ENCODE measurements at regions not wholly inside any gene's neighbourhood (a gene's known extent, or its start where the extent isn't known, plus 50 kb on each side); places are given as distances from the start of the nearest gene placed in this dataset.

DNA sequence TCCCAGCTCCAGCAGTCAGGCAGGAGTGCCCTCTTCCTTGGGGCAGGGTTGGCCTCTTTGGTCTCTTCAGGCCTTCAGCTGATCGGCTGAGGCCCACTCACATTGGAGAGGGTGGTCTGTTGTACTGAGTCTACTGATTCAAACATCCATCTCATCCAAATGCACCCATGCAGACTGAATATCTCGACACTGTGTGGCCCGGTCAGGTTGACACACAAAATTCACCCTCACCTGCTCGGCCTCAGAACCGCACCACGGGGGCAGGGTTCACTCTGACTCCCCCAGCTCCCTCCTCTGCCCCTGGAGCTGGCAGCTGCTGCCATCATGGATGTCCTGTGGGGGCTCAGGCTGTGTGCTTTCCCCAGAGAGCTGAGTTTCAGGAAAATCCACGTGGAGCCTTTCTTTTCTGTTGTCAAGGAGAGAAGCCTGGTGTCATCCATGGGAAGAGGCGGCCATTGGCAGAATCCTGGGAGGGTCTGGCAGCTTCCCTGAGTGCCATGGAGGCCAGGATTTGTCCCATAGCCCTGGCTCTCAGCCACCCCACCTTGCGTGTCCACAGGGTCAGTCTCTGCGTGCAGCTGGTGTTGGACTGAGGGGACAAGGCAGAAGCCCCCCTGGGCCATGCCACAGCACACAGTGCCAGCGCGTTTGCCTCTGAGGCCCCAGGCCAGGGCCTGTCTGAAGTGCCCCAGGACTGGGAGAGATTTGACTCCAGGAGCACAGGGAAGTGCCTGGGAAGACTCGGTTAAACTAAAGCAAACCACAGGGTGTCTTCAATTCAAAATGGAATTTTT, 114.1 kb downstream of the ERMARD start:
- H3K4me3 ChIP-seq (ENCODE audit: low read length), result no peak overlapping the region
- TF ChIP-seq, protein P1, sequence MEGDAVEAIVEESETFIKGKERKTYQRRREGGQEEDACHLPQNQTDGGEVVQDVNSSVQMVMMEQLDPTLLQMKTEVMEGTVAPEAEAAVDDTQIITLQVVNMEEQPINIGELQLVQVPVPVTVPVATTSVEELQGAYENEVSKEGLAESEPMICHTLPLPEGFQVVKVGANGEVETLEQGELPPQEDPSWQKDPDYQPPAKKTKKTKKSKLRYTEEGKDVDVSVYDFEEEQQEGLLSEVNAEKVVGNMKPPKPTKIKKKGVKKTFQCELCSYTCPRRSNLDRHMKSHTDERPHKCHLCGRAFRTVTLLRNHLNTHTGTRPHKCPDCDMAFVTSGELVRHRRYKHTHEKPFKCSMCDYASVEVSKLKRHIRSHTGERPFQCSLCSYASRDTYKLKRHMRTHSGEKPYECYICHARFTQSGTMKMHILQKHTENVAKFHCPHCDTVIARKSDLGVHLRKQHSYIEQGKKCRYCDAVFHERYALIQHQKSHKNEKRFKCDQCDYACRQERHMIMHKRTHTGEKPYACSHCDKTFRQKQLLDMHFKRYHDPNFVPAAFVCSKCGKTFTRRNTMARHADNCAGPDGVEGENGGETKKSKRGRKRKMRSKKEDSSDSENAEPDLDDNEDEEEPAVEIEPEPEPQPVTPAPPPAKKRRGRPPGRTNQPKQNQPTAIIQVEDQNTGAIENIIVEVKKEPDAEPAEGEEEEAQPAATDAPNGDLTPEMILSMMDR (conservative IDR thresholded peaks at IDR 0.05; ENCODE audit: low read depth, low read length), result no peak
- no peak for DNase-seq (ENCODE audit: low read depth)

DNA sequence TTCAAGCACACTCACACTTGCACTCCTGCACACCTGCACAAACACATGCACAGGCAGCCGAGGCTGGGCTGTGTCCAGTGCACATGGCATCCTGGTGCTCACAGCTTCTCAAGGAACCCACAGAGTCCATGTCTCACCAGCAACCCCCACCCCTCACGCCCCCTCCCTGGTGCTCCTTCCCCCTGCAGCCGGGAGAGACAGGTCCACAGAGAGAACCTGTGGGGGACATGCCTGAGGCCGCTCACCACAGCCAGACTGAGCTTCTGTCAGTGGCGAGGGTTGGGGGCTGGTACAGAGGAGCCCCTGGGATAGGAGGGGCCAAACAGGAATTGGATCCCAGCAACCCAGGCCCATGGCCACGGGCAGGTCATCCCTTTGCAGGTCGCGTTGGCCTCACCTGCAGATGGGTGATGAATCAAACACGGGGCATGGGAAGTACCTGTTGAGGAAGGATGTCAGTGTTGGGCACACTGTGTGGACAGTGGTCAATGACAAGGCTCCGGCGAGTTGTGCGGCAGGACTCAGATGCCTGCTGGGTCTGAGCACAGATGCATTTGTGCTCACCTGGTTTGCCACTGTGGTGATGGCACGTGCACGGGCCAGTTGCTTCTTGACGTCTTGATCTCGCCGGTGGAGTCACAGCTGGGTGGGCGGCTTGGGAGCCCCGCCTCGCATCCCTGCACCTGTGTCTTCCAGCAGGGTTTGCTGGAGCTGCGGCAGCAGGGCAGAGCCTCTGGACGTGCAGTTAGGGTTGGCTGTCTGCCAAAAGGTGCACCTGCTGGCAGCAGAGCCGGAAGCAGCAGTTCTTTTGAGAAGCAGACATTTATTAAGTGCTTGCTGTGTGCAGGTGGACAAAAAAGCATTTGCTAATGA, 113.0 kb downstream of the ERMARD start:
- DNase-seq (ENCODE audit: low read depth), result no peak
- H3K4me3 ChIP-seq (ENCODE audit: low read length), result no peak overlapping the region
- TF ChIP-seq, protein P1 (conservative IDR thresholded peaks at IDR 0.05; ENCODE audit: low read depth, low read length), result no peak

DNA sequence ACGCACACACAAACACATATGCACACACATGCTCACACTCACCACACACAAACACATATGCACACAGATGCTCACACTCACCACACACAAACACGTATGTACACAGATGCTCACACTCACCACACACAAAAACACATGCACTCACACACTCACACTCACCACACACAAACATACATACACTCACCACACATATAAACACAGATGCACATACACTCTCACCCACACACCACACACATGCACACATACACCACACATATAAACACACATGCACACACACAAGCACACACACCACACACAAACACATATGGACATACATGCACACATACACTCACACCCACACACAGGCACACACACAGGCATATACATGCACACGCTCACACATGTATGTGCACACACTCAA, 112.3 kb downstream of the ERMARD start:
- no peak overlapping the region for H3K4me3 ChIP-seq (ENCODE audit: low read length)
- no peak for DNase-seq (ENCODE audit: low read depth)
- TF ChIP-seq, protein P1 (conservative IDR thresholded peaks at IDR 0.05; ENCODE audit: low read depth, low read length), result no peak

GRCh38 chr6:169862892-169863525, 111.6 kb downstream of the ERMARD start:
- no peak for DNase-seq (ENCODE audit: low read depth)
- TF ChIP-seq, protein P1 (conservative IDR thresholded peaks at IDR 0.05; ENCODE audit: low read depth, low read length), result no peak
- no peak overlapping the region for H3K4me3 ChIP-seq (ENCODE audit: low read length)

DNA sequence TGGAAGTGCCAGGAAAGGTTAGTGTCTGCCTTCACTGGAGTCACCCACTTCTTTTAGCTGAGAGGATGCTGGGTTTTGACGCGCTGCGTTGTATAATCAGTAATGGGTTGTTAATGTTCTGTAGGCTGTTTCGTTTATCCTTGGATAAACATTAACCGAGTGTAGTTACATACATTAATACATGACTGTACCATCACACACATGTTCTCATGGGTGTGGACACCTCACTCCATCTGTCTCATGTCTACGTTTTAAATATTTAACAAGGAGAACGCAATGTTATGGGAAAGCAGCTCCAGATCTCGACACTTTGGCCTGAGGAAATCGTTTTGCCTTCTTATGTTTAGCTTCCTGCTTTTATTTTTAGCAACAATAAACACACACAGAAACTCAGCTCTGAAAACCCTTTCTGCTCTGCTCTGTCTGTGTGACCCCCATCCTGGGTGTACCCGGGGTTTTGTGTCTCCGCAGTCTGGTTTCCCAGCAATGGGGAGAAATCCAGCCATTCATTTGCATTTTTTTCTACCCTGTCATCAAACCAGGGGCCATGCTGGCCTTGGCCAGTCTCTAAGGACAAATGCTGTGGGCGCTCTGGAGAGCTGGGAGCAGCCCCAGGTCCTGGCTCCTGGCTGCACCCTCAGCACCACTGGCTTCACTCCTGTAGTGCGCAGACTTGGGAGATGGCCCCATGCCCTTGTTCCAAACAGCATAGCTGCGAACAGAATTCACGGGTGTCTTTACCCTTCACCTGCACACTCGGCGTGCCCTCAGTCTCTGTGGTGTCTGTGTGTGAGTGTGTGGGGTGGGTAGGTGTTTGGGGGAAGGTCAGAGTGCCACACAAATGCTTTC, 110.8 kb downstream of the ERMARD start:
- TF ChIP-seq, protein P1 (conservative IDR thresholded peaks at IDR 0.05; ENCODE audit: low read depth, low read length), result no peak
- DNase-seq (ENCODE audit: low read depth), result no peak
- H3K4me3 ChIP-seq (ENCODE audit: low read length), result no peak overlapping the region

- TF ChIP-seq, protein P1 (conservative IDR thresholded peaks at IDR 0.05; ENCODE audit: low read depth, low read length), result no peak
- H3K4me3 ChIP-seq (ENCODE audit: low read length), result no peak overlapping the region
- DNase-seq (ENCODE audit: low read depth), result no peak
Measured at GRCh38 chr6:169861431-169862042, 110.1 kb downstream of the ERMARD start.

Data from retinal pigment epithelial cell (primary cell).